Renal cortical epithelial cell (primary cell): ENCODE measurements at regions not wholly inside any gene's neighbourhood (a gene's known extent, or its start where the extent isn't known, plus 50 kb on each side); places are given as distances from the start of the nearest gene placed in this dataset.

Source experiments
- DNase-seq: peaks from one replicate; pipeline ENCODE4 v3.0.0-alpha.2; 2011; ENCODE audit warnings: low read depth

DNA sequence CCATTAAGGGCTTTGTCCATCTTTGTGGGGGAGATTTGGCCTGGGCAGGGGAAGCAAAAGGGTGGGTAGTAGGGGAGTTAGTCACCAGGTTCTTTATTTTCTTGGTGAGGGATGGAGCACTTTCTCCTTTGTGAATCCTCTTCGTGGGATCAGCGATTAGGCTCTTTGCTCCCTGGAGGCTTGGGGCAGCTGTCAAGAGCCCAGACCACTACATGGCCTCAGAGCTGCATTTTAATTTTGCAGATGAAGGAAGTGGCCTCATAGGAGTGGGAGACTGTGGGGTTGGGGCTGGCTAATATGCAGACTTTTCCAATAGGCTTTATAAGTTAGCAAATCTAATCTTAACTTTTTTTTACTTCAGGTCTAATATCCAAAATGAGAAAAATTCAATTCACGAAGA is 168.1 kb upstream of the DEFB112 start:
- DNase-seq = no peak

DNA sequence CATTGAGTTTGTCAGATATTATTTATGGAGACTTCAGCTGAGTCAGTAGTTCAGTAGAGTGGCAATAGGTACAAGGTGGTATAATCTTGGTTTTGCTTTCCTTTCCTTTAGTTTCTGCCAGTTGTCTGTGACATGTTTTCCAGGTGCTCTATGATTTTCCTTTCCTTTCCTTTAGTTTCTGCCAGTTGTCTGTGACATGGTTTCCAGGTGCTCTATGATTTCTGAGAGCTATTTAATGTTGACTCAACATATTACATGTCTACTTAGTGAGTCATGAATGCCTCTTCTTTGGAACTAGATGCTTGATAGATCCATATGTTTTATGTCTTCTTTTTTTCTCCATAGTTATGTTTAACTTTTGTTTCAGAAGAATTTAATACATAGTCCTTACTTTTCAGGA is 186.4 kb upstream of the DEFB112 start:
- DNase-seq = no peak

DNA sequence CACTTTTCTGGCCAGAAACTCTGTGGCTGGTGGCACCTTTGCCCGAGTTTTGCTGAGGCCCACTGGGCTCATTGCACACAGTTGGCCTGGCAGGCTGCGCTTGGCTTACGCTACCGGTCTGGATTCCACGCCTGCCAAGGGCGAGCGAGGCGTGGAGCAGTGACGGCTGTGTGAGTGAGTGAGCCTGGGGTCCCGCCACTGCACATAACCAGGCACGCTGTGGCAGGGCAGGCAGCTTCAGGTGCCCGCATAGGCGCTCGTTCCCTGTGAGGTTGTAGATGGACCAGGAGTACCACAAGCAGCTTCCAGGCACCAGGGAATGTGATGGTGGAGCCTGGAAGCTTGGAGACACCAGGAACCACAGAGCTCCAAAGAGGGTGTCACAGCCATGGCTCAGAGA is 190.1 kb upstream of the DEFB112 start:
- no peak for DNase-seq

DNA sequence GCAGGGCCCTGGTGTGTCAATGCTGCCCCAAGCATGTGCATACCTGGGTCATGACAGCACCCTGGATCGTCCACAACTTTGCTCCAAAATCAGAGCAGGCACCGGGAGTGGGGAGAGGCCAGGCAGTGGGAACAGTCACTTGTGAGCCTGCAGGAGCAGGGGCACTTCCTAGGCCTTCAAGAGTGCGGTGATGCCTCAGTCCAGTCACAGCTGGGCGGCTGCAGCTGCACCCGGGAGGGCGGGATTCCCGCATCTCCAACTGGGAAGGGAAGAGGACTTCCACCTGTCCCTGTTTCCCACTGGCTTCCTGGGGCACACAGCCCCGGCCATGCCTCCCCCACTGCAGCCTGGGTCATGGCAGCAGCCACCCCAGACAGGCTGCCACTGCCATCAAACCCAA is 191.3 kb upstream of the DEFB112 start:
- no peak for DNase-seq

DNA sequence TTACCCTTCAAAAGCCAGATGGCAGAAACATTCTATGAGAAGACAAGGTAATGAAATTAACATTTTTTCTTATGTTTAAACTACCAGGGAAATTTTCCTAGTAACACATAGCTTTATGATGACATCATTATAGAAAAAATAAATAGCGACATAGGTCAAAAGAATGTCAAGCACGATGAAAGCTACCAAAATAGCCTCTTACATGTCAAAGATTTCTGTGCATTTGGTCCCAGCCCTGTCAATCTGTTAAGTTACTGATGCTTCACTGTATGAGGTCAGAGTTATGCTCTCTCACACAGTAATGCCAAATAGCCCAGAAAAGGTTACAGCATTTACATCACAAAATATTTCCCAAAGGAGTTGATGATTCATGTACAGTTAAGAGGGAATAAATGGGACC is 199.8 kb upstream of the DEFB112 start:
- peak; percentile 3 for DNase-seq

DNA sequence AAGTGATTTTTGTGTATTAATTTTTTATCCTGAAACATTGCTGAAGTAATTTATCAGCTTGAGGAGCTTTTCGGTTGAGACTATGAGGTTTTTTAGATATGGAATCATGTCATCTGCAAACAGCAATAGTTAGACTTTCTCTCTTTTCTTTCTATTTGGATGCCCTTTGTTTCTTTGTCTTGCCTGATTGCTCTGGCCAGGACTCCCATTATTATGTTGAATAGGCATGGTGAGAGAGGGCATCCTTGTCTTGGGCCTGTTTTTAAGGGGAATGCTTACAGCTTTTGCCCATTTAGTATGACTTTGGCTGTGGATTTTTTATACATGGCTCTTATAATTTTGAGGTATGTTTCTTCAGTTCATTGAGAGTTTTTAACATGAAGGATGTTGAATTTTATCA is 207.6 kb upstream of the DEFB112 start:
- no peak for DNase-seq

DNA sequence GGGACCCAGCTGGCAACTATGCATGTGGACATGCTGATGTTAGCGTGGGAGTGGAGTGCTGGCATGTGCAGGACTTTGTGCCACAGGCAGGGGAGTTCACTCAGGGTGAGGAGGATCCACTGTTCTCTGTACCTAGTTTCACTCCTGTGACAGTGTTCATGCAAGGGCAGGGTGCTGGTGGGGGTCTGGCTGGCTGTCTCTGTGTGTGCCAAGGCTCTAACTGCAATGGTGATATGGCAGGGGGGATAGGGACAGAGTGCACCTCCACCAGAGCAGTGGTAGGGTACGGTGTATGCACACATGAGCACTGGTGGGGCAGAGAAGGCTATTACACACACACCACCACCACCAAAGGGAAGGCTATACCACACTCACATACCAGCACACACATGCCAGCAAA is 210.2 kb upstream of the DEFB112 start:
- no peak for DNase-seq

DNA sequence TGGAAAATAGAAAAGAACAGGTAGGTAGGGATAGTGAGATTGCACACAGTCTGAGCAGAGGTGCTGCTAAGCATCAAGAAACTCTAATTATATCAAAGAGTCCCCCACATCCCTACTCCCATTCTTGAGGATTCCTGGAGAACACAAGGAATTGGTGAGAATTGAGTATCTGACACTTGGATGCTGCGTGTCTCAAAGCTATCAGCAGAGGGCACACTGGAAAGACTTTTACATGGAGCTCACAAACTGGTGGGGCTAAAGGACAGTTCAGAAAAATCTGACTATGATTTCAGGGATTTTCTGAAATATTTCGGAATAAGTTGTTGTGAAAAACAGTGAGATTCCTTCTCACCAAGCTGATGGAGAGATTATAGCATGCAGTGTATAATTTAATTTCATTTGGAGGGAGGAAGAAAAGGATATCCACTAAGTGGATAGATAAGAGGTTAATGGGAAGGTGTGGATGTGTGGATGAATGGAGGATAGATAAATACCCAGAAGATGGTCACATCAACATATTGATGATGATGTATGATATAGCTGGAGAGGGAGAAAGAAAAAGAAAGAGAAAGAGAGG is 215.4 kb upstream of the DEFB112 start:
- DNase-seq = peak; percentile 26

DNA sequence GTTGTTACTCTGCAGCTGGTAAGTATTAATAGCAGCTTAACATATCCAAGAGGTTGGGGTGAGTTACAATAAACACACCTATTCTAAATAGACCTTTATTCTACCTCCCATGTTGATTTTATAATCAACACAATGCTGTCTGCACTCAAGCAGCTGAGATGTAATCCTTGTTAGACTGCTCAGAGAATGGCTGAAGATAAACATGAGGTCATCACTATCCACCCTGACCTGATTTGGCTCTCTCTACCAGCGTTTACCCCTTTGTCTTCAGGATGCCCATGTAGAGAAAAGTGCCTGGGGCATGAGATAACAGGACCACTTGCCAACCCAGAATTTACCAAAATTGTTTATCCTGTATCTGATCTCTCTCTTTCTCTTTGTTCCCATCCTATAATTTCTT is 220.7 kb upstream of the DEFB112 start:
- DNase-seq = no peak

DNA sequence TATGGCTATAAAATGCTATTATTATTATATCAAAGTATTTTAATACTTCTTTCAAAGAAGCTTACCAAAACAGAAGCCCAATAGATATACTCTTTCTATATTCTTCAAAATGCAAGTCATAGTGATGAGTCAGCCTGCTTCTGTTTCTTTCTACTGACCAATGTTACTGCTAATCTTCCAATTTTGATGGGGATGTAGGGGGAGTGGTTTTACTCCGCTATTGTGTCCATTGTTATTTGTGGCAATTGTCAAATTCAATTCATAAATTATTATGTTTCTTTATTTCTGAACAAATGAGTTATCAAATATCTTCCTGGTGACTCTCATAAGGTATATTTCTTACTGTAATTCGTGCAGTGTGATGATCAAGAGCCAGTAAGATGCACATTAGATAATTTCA is 221.5 kb upstream of the DEFB112 start:
- DNase-seq = no peak

DNA sequence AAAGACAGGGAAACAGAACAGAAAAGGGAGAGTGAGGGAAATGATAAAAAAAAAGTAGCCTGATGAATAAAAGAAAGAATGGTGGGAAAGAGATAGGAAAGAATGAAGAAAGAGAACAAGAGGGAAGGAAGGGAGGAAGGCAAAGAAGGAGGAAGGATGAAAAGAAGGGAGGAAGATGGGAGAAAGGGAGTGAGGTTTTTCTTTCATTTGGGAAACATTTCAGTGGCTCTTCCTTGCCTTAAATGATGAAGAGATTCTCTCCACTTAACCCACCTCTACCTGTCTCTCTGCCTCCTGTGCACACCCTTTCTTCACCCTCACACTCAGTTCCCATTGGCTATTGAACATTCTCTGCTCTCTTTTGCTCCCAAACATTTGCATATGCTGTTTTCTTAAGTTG is 222.1 kb upstream of the DEFB112 start:
- DNase-seq = no peak

DNA sequence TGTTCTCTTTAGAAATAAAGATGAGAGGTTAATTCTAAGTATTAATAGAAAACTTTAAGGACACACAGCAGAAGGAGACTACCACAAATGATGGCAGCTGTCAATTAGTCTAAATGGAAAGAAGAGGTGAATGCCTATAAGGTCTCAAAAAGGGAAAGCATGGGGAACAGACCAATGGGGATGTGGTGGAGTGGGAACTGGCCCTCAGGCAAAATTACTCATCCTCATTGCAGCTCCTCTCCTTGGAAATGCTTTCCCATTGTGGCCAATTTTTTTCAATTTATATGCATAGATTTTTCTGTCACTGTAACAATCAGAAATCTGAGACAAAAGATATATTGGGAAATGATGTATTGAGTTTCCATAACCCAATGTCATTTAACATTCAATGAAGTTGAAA is 222.9 kb upstream of the DEFB112 start:
- no peak for DNase-seq

DNA sequence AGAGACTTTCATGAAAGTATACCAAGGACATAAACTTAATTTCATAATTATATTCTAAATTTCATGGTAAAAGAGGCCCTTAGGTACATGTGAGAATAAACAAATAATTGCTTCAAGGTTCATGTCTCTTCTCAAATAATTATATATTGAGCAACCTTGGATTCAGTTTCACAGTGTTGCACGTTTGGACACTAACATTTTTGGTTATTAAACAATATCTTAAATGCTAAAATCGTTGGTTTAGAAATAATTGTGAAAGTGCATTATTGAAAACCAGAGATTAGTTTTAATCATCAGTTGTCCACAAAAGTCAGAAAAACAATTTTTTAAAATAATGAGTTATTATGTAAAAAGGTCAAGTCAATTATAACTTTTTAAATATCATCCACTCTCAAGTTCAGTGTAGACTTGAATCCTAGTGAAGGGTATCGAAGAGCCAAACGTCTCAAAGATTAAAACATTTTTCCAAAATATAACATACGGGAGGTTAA is 227.1 kb upstream of the DEFB112 start:
- DNase-seq = no peak

DNA sequence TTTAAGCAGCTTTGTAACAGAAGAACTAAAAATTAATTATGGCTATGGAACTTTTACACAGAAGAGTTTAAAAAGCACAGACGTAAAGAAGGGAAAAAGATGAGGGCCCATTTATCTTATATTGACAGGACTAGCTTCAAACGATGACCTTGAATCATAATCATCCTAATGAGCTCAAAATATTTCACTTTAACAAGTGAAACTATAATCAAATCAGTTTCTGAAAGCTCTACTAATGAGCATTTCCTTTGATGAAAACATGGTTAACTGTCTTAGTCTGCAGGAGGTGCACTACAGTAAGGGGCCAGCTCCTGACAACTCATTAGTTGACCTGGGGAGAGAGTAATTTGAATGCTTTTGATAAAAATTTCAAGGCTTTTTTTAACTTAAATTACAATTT is 228.0 kb upstream of the DEFB112 start:
- DNase-seq = no peak

DNA sequence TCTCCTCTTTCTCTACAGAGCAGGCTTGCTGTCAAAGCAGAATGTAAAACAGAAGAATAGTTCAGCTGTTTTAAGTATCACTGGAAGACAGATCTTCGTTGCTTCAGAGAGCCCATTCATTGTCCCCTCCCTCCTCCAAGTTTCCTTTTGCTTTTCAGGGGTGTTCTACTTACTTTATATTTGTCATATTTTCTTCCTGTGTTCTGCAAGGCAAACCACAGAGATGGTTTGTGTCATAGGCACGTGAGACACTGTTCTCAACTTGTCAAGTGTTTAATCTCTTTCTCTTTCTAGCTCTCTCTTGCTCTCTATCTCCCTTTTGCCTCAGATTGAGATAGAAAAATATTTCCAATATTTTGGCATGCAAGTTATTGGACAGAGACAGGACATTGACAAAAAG is 228.9 kb upstream of the DEFB112 start:
- DNase-seq = no peak

DNA sequence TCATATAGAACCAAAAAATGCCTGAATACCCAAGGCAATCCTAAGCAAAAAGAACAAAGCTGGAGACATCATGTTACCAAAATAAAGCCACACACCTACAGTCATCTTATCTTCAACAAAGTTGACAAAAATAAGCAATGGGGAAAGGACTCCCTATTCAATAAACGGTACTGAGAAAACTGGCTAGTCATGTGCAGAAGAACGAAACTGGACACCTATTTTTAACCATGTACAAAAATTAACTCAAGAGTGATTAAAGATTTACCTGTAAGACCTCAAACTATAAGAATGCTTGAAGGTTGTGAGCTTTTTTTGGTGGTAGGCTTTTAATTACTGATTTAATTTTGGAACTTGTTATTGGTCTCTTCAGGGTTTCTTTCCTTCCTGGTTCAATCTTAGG is 236.0 kb upstream of the DEFB112 start:
- peak; percentile 22 for DNase-seq

DNA sequence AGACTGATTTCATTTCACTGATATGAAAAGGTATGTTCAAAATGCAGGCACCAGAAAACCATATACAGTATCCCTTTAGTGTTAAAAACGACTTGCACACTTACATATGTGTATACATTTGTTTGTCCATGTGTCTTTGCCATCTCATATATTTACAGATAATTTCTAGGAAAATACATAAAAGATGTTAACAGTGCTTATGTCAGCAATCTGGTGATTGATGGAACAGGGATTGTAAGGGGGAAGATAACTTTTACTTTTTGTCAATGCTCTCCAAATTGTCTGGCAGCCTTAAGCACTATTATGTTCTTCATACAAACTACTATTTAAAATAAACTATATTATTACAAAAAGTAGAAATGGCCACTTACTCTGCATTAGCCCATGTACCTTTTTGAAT is 238.5 kb upstream of the DEFB112 start:
- no peak for DNase-seq

DNA sequence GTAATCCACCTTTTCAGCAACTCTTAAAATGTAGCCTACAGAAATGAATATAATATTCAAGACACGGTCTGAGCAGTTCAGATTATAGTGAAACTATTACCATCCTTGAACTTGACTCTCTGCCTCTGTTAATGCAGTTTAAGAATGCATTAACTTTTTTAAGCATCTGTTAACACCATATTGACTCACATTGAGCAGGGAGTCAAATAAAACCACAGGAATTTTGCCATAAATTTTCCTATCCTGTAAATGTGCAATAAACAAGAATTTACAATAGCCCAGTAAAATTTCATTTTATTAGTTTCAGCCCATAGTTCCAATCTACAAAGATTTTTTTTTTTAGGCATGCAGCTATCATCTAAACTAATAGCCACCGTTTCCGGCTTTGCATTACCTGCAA is 239.2 kb upstream of the DEFB112 start:
- peak; percentile 22 for DNase-seq

DNA sequence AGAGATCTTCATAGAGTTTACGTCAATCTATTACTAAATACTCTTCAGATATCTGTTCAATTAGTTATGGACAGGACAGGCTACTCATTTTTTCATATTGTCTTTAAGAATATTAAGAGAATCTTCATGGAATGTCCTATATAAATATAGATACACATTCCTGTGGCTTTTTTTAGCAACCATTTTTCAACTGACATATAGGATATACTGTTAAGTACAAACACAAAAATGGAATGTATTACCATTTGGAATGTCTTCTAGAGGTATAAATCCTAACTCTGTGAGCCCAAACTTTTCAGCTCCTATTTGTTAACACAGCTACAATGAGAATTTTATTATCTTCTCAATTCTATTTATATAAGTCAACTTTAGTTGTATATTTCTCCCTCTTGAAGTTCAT is 239.6 kb upstream of the DEFB112 start:
- no peak for DNase-seq

DNA sequence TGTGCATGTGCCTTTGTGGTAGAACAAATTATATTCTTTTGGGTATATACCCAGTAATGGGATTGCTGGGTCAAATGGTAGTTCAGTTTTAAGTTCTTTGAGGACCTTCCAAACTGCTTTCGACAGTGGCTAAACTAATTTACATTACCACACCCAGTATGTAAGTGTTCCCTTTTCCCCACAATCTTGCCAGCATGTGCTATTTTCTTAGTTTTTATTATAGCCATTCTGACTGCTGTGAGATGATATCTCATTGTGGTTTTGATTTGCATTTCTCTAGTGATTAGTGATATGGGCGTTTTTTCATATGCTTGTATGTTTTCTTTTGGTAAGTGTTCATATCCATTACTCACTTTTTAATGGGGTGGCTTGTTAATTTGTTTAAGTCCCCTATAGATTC is 251.6 kb upstream of the DEFB112 start:
- DNase-seq = no peak

DNA sequence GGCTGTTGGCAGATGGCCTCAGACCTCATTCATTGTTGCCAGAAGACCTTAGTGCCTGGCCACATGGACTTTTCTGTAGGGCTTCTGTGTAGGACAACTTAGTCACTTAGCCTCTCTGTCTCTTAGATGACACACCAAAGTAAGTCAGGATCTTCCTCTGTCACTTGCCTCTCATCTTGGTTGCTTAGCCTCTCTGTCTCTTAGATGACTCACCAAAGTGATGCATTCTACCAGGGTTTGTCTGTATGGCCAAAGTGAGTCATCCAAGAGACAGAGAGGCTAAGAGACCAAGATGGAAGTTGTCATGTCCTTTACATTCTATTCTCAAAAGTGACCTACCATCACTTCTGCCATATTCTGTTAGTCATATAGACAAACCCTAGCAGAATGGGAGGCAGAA is 255.9 kb upstream of the DEFB112 start:
- DNase-seq = peak; percentile 9

DNA sequence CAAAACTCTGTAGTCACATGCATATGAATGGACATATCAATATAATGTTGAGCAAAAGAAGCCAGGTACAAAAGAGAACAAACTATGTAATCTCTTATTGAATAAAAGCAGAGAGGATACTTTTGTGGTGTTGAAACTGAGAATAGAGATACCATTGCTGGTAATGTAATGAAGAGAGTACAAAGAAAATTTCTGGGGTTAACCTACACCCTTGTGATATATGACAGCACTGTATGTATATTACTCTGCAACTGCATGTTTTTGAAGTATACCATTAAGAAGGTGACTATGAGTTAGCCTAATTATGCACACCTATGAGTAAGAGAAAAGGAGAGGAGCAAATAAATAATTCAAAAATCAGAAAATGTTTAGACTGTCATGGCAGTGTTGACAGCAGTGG is 268.8 kb upstream of the DEFB112 start:
- no peak for DNase-seq

DNA sequence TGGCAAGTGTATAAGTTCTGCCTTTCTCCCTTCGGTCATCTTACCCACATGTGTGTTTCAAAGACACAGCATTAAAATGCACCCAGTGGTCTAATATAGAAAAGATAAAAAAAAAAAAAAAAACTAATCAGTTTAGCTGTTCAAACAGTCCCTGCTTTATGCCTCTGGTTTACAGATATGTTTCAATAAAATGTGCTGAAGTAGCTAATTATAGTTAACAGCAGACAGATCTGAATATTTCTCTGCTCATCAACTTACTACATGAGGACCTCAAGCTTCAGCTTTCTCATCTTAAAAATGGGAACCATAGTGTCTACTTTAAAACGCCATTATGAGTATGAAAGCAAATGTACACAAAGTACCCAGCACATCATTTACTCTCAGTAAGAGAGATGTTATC is 280.6 kb upstream of the DEFB112 start:
- no peak for DNase-seq

DNA sequence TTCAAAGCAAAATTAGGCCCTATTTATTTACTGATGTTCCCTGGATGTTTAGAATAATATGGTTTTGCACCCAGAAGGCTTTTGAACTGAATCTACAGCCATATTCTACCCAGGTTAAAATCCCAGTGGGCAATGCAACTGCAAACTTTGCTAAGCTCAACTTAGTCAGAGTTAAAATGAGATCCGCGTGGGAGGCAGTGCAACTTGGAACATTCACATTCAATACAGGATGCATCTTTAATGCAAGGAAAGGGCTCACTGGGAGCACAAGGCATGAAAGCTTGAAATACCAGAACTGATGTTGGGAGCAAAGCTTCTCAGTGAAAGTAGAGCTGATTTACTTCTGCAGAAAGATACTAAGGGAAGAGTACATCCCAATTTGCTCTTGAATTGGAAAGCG is 281.2 kb upstream of the DEFB112 start:
- no peak for DNase-seq

DNA sequence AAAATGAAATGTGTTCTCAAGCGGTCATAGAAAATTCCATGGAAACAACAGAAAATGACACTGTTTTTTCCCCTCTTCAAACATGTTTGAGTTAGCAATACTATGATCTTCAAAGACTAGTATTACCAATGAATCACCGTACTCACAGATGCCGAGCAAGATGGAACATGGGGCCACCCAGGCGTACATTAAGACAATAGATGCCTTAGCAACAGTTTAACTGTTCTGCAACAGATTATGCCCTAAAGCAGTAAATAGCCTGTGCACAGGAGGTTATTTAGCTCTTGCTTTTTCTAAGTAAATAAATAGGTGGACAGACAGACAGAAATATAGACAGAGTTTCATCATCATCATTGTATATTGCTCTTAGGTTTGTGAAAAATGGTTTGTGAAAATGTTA is 284.0 kb upstream of the DEFB112 start:
- peak; percentile 40 for DNase-seq
